CD4-positive, alpha-beta T cell (primary cell): ENCODE measurements at regions not wholly inside any gene's neighbourhood (a gene's known extent, or its start where the extent isn't known, plus 50 kb on each side); places are given as distances from the start of the nearest gene placed in this dataset.

ENCODE experiments used
- ATAC-seq: fragments of 200-7000 bp; cut with Tn5 transposase; one replicate; pipeline ENCODE4 v1.10.0; 2022; ENCODE audit warnings: mild to moderate bottlenecking; ENCODE audit not compliant: poor library complexity
- CTCF ChIA-PET: fragments of 350-600 bp; sonication (Branson Sonifier 250); formaldehyde crosslinking; loops from one replicate; lab custom pipeline; 2021; ENCODE audit warnings: antibody characterized with exemption, inconsistent platforms; lab: Charles Lee
- POLR2A ChIA-PET: fragments of 350-600 bp; sonication (Branson Sonifier 250); formaldehyde crosslinking; loops from one replicate; lab custom pipeline; 2021; ENCODE audit warnings: antibody characterized with exemption, inconsistent platforms; lab: Charles Lee
- DNase-seq, 14 experiments: peaks; one replicate each; pipeline ENCODE4 v3.0.0-alpha.2; 2013 to 2020; ENCODE audit warnings: mixed read lengths in 2 of 14
- H3K27ac ChIP-seq, 2 donors: one replicate each; pipeline versions ENCODE4 v1.5.1 to v1.7.0; 2013; ENCODE audit warnings: low read length in 2 of 2, low read depth in 1 of 2, mild to moderate bottlenecking in 1 of 2
- H3K27me3 ChIP-seq, 2 experiments: 1 replicate in 1 of 2; 2 replicates in 1 of 2; pipeline versions ENCODE4 v1.6.1 to v1.7.0; 2013; ENCODE audit warnings: low read length in 2 of 2, control low read depth in 1 of 2, mild to moderate bottlenecking in 1 of 2, moderate library complexity in 1 of 2; ENCODE audit not compliant: insufficient read depth in 2 of 2, control insufficient read depth in 1 of 2
- H3K36me3 ChIP-seq: one replicate; pipeline ENCODE4 v1.6.1; 2013; ENCODE audit warnings: low read length, control low read depth; ENCODE audit not compliant: insufficient read depth
- H3K4me1 ChIP-seq: one replicate; pipeline ENCODE4 v1.6.1; 2013; ENCODE audit warnings: low read length, control low read depth; ENCODE audit not compliant: insufficient read depth
- H3K4me3 ChIP-seq: one replicate; pipeline ENCODE4 v1.5.1; 2013; ENCODE audit warnings: mild to moderate bottlenecking, low read length, moderate library complexity
- H3K9me3 ChIP-seq, 2 experiments: 1 replicate in 1 of 2; 2 replicates in 1 of 2; pipeline versions ENCODE4 v1.6.1 to v1.7.0; 2013; ENCODE audit warnings: low read length in 2 of 2, mild to moderate bottlenecking in 2 of 2, control low read depth in 1 of 2, moderate library complexity in 1 of 2; ENCODE audit not compliant: control insufficient read depth in 1 of 2, insufficient read depth in 1 of 2
- H3K27ac Mint-ChIP-seq: one replicate; pipeline ENCODE4 v1.8.0; 2020; ENCODE audit warnings: mixed read lengths
- H3K27me3 Mint-ChIP-seq: one replicate; pipeline ENCODE4 v1.8.0; 2021; ENCODE audit warnings: mixed read lengths
- H3K36me3 Mint-ChIP-seq: one replicate; pipeline ENCODE4 v1.8.0; 2021; ENCODE audit warnings: low read depth, mixed read lengths
- H3K4me1 Mint-ChIP-seq: one replicate; pipeline ENCODE4 v1.8.0; 2021; ENCODE audit warnings: low read depth, mixed read lengths
- H3K4me3 Mint-ChIP-seq: one replicate; pipeline ENCODE4 v1.8.0; 2020; ENCODE audit warnings: mild to moderate bottlenecking, mixed read lengths
- H3K9me3 Mint-ChIP-seq: one replicate; pipeline ENCODE4 v1.8.0; 2020; ENCODE audit warnings: mixed read lengths
- intact Hi-C, 2 experiments: fragments of 100-400 bp; cut with DNase I in 1 of 2; cut with micrococcal nuclease in 1 of 2; formaldehyde crosslinking; loops; one replicate each; pipeline versions ENCODE4 v1.15.1 to v1.9.0; 2023 to 2025; cut with DNase I, micrococcal nuclease
- TF ChIP-seq, protein P1 (sequence below): fragments of 200-600 bp; IDR thresholded peaks from one replicate; pipeline ENCODE4 v1.8.0; 2022; ENCODE audit warnings: antibody characterized with exemption, mild to moderate bottlenecking

DNA sequence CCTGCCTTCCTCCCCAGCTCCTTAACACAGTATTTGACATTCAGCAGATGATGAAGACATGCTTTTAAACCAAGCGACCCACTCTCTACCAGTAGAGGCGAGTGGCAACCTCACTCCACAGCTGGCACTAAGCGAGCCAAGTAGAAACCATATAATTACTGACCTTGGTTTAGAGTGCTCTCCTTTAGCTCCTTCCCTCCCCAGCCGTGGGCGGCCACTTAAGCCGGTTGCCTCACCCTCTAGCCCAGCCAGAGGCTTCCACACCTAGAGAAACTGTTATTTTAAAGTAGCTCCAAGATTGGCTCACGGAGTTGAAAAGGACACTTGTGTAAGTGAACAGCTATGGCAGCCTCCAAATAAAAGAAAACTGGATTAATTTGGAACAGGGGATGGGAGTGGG, 109.1 kb upstream of the CRHR1 start:
- TF ChIP-seq, protein P1, sequence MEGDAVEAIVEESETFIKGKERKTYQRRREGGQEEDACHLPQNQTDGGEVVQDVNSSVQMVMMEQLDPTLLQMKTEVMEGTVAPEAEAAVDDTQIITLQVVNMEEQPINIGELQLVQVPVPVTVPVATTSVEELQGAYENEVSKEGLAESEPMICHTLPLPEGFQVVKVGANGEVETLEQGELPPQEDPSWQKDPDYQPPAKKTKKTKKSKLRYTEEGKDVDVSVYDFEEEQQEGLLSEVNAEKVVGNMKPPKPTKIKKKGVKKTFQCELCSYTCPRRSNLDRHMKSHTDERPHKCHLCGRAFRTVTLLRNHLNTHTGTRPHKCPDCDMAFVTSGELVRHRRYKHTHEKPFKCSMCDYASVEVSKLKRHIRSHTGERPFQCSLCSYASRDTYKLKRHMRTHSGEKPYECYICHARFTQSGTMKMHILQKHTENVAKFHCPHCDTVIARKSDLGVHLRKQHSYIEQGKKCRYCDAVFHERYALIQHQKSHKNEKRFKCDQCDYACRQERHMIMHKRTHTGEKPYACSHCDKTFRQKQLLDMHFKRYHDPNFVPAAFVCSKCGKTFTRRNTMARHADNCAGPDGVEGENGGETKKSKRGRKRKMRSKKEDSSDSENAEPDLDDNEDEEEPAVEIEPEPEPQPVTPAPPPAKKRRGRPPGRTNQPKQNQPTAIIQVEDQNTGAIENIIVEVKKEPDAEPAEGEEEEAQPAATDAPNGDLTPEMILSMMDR = no peak
- Histone ChIP-seq H3K36me3 (no peaks in the 10 kb centered on the region), H3K4me1 (no peaks in the 10 kb centered on the region), H3K27ac (no peak overlapping the region), H3K9me3 (peaks cover 0 to 8% of the 10 kb centered on the region in 2 experiments), H3K4me3 (no peak overlapping the region), H3K27me3 (peaks cover 3 to 9% of the 10 kb centered on the region in 2 experiments)
- ATAC-seq (no peak), DNase-seq (no peak)
- Mint-ChIP-seq H3K9me3 (no peaks in the 10 kb centered on the region), H3K27ac (no peak overlapping the region), H3K4me3 (no peak overlapping the region), H3K27me3 (peaks cover 18% of the 10 kb centered on the region), H3K36me3 (no peaks in the 10 kb centered on the region), H3K4me1 (no peaks in the 10 kb centered on the region)
- ChIA-PET CTCF (no interaction called here), POLR2A (no interaction called here)
- intact Hi-C loops = no loop called here

DNA sequence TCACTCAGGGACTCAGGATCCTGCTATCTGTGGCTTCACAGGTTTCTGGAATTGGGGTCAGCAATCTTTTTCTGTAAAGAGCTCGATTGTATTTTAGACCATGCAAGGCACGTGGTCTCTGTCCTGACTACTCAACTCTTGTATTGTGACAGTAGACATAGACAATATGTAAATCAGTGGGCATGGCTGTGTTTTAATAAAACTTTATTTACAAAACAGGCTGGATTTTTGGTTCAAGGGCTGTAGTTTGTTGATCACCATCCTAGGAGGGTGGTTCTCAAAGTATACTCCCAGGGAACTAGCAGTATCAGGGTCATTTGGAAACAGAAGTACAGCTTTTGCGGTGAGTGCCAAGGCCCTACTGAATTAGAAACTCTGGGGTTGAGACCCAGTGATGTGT, 108.2 kb upstream of the CRHR1 start:
- peaks cover 0 to 8% of the 10 kb centered on the region in 2 experiments for H3K9me3 ChIP-seq
- H3K4me3 ChIP-seq = no peak overlapping the region
- no peak overlapping the region for H3K27ac ChIP-seq
- H3K4me1 ChIP-seq = no peaks in the 10 kb centered on the region
- no peak overlapping the region for H3K27ac Mint-ChIP-seq
- H3K4me1 Mint-ChIP-seq = no peaks in the 10 kb centered on the region
- H3K27me3 ChIP-seq = peaks cover 3 to 9% of the 10 kb centered on the region in 2 experiments
- H3K36me3 ChIP-seq = no peaks in the 10 kb centered on the region
- POLR2A ChIA-PET = interaction anchor here (0.8 kb wide), 1 partner anchor 28 kb away, joined by 3 read pairs; no protein-coding TSS in a partner anchor
- H3K36me3 Mint-ChIP-seq = no peaks in the 10 kb centered on the region
- intact Hi-C loops = no loop called here
- ATAC-seq = no peak
- DNase-seq = no peak
- CTCF ChIA-PET = no interaction called here
- peaks cover 19% of the 10 kb centered on the region for H3K27me3 Mint-ChIP-seq
- H3K9me3 Mint-ChIP-seq = no peaks in the 10 kb centered on the region
- H3K4me3 Mint-ChIP-seq = no peak overlapping the region
- TF ChIP-seq, protein P1 = no peak

DNA sequence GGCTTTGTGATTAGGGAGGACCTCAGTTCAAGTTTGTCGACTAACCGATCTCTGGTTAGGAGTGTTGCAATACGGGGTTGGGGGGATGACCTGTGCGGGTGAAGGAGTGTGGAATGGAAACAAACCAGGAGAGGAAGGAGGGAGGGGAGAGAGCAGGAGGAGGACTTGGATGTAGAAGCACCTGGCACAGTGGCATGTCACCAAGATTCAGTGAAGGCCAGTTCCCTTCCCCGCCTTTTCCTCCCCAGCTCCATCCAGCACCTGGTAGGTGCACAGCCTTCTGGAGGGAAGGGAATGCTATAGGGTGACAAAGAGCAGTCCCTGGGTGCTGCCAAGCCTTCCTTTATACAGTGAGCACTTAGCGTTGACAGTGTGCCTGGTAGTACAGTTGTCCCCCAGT, 107.4 kb upstream of the CRHR1 start:
- no peaks in the 10 kb centered on the region for H3K9me3 Mint-ChIP-seq
- Histone ChIP-seq H3K27me3 (peaks cover 3 to 11% of the 10 kb centered on the region in 2 experiments), H3K4me3 (no peak overlapping the region), H3K4me1 (no peaks in the 10 kb centered on the region), H3K9me3 (peaks cover 0 to 8% of the 10 kb centered on the region in 2 experiments), H3K36me3 (no peaks in the 10 kb centered on the region), H3K27ac (no peak overlapping the region)
- H3K4me3 Mint-ChIP-seq = no peak overlapping the region
- H3K4me1 Mint-ChIP-seq = no peaks in the 10 kb centered on the region
- peaks cover 26% of the 10 kb centered on the region for H3K27me3 Mint-ChIP-seq
- H3K27ac Mint-ChIP-seq = no peak overlapping the region
- DNase-seq (no peak), ATAC-seq (no peak)
- intact Hi-C loops = no loop called here
- TF ChIP-seq, protein P1 = no peak
- no peaks in the 10 kb centered on the region for H3K36me3 Mint-ChIP-seq
- CTCF ChIA-PET = no interaction called here
- POLR2A ChIA-PET = interaction anchor here (0.8 kb wide), 1 partner anchor 27 kb away, joined by 3 read pairs; no protein-coding TSS in a partner anchor
